ENCODE measurements at regions not wholly inside any gene's neighbourhood (a gene's known extent, or its start where the extent isn't known, plus 50 kb on each side); places are given as distances from the start of the nearest gene placed in this dataset.

GRCh38 chr15:61571026-61571425 is 341.9 kb upstream of the RORA start:
- TF ChIP-seq CTCF (IDR thresholded peaks at IDR 0.05) (no peak), POLR2A (IDR thresholded peaks at IDR 0.05) (no peak)
